ENCODE measurements at regions not wholly inside any gene's neighbourhood (a gene's known extent, or its start where the extent isn't known, plus 50 kb on each side); places are given as distances from the start of the nearest gene placed in this dataset.

DNA sequence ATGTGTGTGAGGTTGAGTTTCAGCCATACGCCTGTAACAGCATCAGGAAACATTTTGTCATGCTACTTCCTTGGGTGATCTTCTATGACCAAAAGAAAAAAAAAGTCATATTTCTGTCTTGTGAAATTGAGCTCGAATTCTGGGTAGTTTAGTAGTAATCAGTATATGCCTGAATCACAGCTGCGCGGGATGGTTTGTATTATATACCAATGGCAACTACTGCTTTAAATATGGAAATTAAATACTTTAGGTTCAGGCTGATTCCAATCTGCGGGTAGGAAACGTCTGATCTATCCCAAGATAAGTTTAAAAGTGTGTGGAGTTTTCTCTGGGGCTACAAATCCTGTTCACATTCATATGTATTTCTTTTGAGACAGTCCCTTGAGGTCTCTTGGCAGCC lies 115.6 kb upstream of the FERMT1 start:
- H3K79me2 ChIP-seq (ENCODE audit: insufficient read depth, low read length), result no peaks in the 10 kb centered on the region
- DNase-seq, result no peak
- no peak overlapping the region for H3K4me2 ChIP-seq (replicated peaks; ENCODE audit: extremely low read depth, low read length, poor library complexity, severe bottlenecking)
- whole genome bisulfite sequencing (ENCODE audit: insufficient coverage), result 17% methylated on average over 1 of the region's 6 CpGs
- Mint-ChIP-seq H3K27ac (no peak overlapping the region), H3K9me3 (peaks cover 0 to 2% (median 0%) of the 10 kb centered on the region in 7 donors), H3K27me3 (ENCODE audit: low read depth in 3 of 3) (peaks cover 0 to 2% (median 2%) of the 10 kb centered on the region in 3 donors), H3K4me1 (no peaks in the 10 kb centered on the region), H3K36me3 (no peaks in the 10 kb centered on the region), H3K4me3 (no peak overlapping the region)
- H3K27ac ChIP-seq (ENCODE audit: low read depth in 1 of 2, low read length in 2 of 2), result no peak overlapping the region
- no peaks in the 10 kb centered on the region for H3K4me1 ChIP-seq (ENCODE audit: control insufficient read depth in 1 of 2, insufficient read depth in 2 of 2, low read length in 2 of 2)
- no peak overlapping the region for H3K9ac ChIP-seq (ENCODE audit: insufficient read depth, low read length, poor library complexity, severe bottlenecking)
- H3K4me3 ChIP-seq (replicated peaks in 1 of 3; ENCODE audit: low read depth in 2 of 3, low read length in 3 of 3), result no peak overlapping the region
- H2AFZ ChIP-seq (ENCODE audit: insufficient read depth, low read depth, low read length, poor library complexity, severe bottlenecking), result no peak overlapping the region
- intact Hi-C loops (cut with micrococcal nuclease), result no loop called here
- H3K27me3 ChIP-seq (ENCODE audit: control insufficient read depth in 2 of 2, insufficient read depth in 2 of 2, low read length in 2 of 2), result peaks cover 2% of the 10 kb centered on the region in 2 donors
- TF ChIP-seq, protein P1, sequence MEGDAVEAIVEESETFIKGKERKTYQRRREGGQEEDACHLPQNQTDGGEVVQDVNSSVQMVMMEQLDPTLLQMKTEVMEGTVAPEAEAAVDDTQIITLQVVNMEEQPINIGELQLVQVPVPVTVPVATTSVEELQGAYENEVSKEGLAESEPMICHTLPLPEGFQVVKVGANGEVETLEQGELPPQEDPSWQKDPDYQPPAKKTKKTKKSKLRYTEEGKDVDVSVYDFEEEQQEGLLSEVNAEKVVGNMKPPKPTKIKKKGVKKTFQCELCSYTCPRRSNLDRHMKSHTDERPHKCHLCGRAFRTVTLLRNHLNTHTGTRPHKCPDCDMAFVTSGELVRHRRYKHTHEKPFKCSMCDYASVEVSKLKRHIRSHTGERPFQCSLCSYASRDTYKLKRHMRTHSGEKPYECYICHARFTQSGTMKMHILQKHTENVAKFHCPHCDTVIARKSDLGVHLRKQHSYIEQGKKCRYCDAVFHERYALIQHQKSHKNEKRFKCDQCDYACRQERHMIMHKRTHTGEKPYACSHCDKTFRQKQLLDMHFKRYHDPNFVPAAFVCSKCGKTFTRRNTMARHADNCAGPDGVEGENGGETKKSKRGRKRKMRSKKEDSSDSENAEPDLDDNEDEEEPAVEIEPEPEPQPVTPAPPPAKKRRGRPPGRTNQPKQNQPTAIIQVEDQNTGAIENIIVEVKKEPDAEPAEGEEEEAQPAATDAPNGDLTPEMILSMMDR (IDR thresholded peaks at IDR 0.05), result no peak
- no peaks in the 10 kb centered on the region for H3K9me3 ChIP-seq (replicated peaks in 1 of 2; ENCODE audit: control insufficient read depth in 1 of 2, insufficient read depth in 1 of 2, low read length in 2 of 2)
- H3K36me3 ChIP-seq (replicated peaks in 1 of 2; ENCODE audit: control insufficient read depth in 1 of 2, insufficient read depth in 2 of 2, low read length in 2 of 2), result no peaks in the 10 kb centered on the region
- H4K20me1 ChIP-seq (ENCODE audit: insufficient read depth, low read length), result no peaks in the 10 kb centered on the region

DNA sequence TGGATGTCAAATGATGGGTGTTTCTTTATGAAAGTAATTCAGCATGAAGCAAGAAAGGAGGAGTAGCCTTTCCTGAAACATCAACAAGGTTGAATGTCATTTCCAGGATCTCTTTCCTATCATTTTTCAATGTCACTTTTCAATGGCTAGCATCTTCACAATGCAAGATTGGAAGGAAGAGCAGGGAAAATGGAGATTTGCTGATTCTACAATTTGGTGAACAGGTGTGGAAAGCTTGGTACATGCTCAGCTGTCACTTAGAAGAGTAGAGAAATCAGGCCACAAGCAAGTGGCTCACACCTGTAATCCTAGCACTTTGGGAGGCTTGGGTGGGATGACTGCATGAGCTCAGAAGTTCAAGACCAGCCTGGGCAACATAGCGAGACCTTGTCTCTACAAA lies 112.7 kb upstream of the FERMT1 start:
- intact Hi-C loops (cut with micrococcal nuclease), result no loop called here
- TF ChIP-seq, protein P1 (IDR thresholded peaks at IDR 0.05), result no peak
- Mint-ChIP-seq H3K27me3 (ENCODE audit: low read depth in 3 of 3) (peaks cover 0 to 3% (median 2%) of the 10 kb centered on the region in 3 donors), H3K27ac (no peak overlapping the region), H3K36me3 (no peaks in the 10 kb centered on the region), H3K4me3 (no peak overlapping the region), H3K9me3 (peaks cover 0 to 7% (median 4%) of the 10 kb centered on the region in 7 donors), H3K4me1 (no peaks in the 10 kb centered on the region)
- no CpG with 5 or more reads among the region's 1 CpG for WGBS (ENCODE audit: insufficient coverage)
- no peak overlapping the region for H3K4me3 ChIP-seq (replicated peaks in 1 of 3; ENCODE audit: low read depth in 2 of 3, low read length in 3 of 3)
- H3K4me1 ChIP-seq (ENCODE audit: control insufficient read depth in 1 of 2, insufficient read depth in 2 of 2, low read length in 2 of 2), result no peaks in the 10 kb centered on the region
- H3K36me3 ChIP-seq (replicated peaks in 1 of 2; ENCODE audit: control insufficient read depth in 1 of 2, insufficient read depth in 2 of 2, low read length in 2 of 2), result no peaks in the 10 kb centered on the region
- DNase-seq, result no peak
- H3K27me3 ChIP-seq (ENCODE audit: control insufficient read depth in 2 of 2, insufficient read depth in 2 of 2, low read length in 2 of 2), result peaks cover 2% of the 10 kb centered on the region in 2 donors
- no peaks in the 10 kb centered on the region for H4K20me1 ChIP-seq (ENCODE audit: insufficient read depth, low read length)
- H3K9ac ChIP-seq (ENCODE audit: insufficient read depth, low read length, poor library complexity, severe bottlenecking), result no peak overlapping the region
- H3K9me3 ChIP-seq (replicated peaks in 1 of 2; ENCODE audit: control insufficient read depth in 1 of 2, insufficient read depth in 1 of 2, low read length in 2 of 2), result no peaks in the 10 kb centered on the region
- no peak overlapping the region for H3K27ac ChIP-seq (ENCODE audit: low read depth in 1 of 2, low read length in 2 of 2)
- no peak overlapping the region for H3K4me2 ChIP-seq (replicated peaks; ENCODE audit: extremely low read depth, low read length, poor library complexity, severe bottlenecking)
- H2AFZ ChIP-seq (ENCODE audit: insufficient read depth, low read depth, low read length, poor library complexity, severe bottlenecking), result no peak overlapping the region
- no peaks in the 10 kb centered on the region for H3K79me2 ChIP-seq (ENCODE audit: insufficient read depth, low read length)

Measured in CD14-positive monocyte (primary cell).